H1 (cell line): ENCODE measurements at regions not wholly inside any gene's neighbourhood (a gene's known extent, or its start where the extent isn't known, plus 50 kb on each side); places are given as distances from the start of the nearest gene placed in this dataset.

Experiments used
- CBX5 ChIP-seq: fragments of 300-800, 300-1000 bp; sonication (generic); IDR thresholded peaks from 2 replicates; pipeline ENCODE4 v1.7.1; 2016; ENCODE audit warnings: antibody characterized with exemption, low read length, low read depth
- CTBP2 ChIP-seq: IDR thresholded peaks from 2 replicates; pipeline ENCODE4 v1.7.0; 2011; ENCODE audit warnings: borderline replicate concordance, mild to moderate bottlenecking, moderate library complexity, mixed read lengths, low read length; ENCODE audit not compliant: insufficient read depth, insufficient read length
- GABPA ChIP-seq: IDR thresholded peaks from 2 replicates; pipeline ENCODE4 v1.6.1; 2011; ENCODE audit warnings: mild to moderate bottlenecking, low read length, moderate library complexity, borderline replicate concordance; ENCODE audit not compliant: insufficient read depth
- HDAC2 ChIP-seq, 2 experiments: fragments of 300-600 bp in 1 of 2; sonication (generic) in 1 of 2; IDR thresholded peaks; 2 replicates each; pipeline ENCODE4 v1.6.1; 2011 to 2012; ENCODE audit warnings: low read depth in 2 of 2, low read length in 2 of 2, mild to moderate bottlenecking in 2 of 2, moderate library complexity in 2 of 2, borderline replicate concordance in 1 of 2, inconsistent platforms in 1 of 2
- KDM5A ChIP-seq: fragments of 200-600 bp; IDR thresholded peaks from 2 replicates; pipeline ENCODE4 v1.7.1; 2012; ENCODE audit warnings: mild to moderate bottlenecking, low read length, inconsistent platforms, mixed read lengths
- SAP30 ChIP-seq: fragments of 300-600 bp; sonication (generic); IDR thresholded peaks from 2 replicates; pipeline ENCODE4 v1.7.1; 2012; ENCODE audit warnings: low read length, moderate library complexity, mild to moderate bottlenecking, inconsistent platforms; ENCODE audit not compliant: insufficient read depth, insufficient replicate concordance
- SIN3A ChIP-seq, 2 experiments: IDR thresholded peaks in 1 of 2; conservative IDR thresholded peaks in 1 of 2; 2 replicates each; pipeline ENCODE4 v1.6.1; 2011 to 2012; ENCODE audit warnings: low read length in 2 of 2, improper control_type of control experiment in 1 of 2, low read depth in 1 of 2, mild to moderate bottlenecking in 1 of 2
- SP1 ChIP-seq: IDR thresholded peaks from 2 replicates; pipeline ENCODE4 v1.6.1; 2011; ENCODE audit warnings: low read depth, low read length
- TEAD4 ChIP-seq: IDR thresholded peaks from 2 replicates; pipeline ENCODE4 v1.6.1; 2012; ENCODE audit warnings: low read depth, low read length, inconsistent platforms, mixed read lengths
- TF ChIP-seq, protein P1 (sequence below): IDR thresholded peaks from 2 replicates; pipeline ENCODE4 v1.6.1; 2011; ENCODE audit warnings: low read depth, mild to moderate bottlenecking, low read length; ENCODE audit not compliant: insufficient read depth
- TF ChIP-seq, protein P2 (sequence below): IDR thresholded peaks from 2 replicates; pipeline ENCODE4 v1.6.1; 2011; ENCODE audit warnings: low read length, improper control_type of control experiment

DNA sequence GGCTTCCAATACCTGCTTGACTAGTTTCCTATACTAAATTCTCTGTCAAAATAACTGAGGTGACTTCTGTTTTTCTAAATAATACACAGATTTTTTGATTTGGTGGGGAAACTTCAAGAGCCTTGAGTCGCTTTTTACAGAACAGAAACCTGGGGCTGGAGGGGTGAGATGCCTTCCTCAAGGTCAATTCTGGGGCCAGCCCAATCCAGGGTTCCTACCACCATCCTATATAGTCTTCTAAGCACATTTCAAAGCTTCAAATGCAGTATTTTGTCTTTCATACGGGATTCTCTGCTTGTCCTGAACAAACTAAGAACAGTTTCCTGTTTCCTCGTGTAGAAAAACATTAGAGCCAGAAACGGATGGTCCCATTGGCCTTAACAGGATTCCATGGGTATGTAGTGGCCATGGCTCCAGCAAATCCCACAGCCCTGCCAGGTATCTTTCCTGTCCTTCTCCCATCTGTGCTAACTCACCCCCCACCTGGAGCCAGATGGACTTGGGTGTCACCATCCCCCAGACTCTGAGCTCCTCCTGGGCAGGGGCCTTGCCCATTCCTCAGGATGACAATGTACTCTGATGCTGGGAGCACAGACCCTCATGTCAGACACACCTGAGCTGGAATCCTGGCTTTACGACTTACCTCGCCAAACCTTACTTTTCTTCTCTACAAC lies 146.9 kb downstream of the KLF13 start (continued):
- TF ChIP-seq SAP30 (no peak), KDM5A (no peak), CTBP2 (no peak), CBX5 (no peak), GABPA (no peak), SIN3A (conservative IDR thresholded peaks at IDR 0.05 in 1 of 2, IDR thresholded peaks at IDR 0.05 in 1 of 2; ENCODE audit: low read depth in 1 of 2, low read length in 2 of 2) (no peak), HDAC2 (IDR thresholded peaks at IDR 0.05; ENCODE audit: borderline replicate concordance in 1 of 2, low read depth in 2 of 2, low read length in 2 of 2) (no peak), SP1 (no peak), TEAD4 (no peak)
- TF ChIP-seq, protein P1, sequence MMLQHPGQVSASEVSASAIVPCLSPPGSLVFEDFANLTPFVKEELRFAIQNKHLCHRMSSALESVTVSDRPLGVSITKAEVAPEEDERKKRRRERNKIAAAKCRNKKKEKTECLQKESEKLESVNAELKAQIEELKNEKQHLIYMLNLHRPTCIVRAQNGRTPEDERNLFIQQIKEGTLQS = no peak
- TF ChIP-seq, protein P2, sequence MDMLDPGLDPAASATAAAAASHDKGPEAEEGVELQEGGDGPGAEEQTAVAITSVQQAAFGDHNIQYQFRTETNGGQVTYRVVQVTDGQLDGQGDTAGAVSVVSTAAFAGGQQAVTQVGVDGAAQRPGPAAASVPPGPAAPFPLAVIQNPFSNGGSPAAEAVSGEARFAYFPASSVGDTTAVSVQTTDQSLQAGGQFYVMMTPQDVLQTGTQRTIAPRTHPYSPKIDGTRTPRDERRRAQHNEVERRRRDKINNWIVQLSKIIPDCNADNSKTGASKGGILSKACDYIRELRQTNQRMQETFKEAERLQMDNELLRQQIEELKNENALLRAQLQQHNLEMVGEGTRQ = no peak
- TF ChIP-seq, all 59 proteins: peak for 0
